NCI-H1694 treated with DMSO at 0.1 percent for 48 hours (cell line): ENCODE measurements at regions not wholly inside any gene's neighbourhood (a gene's known extent, or its start where the extent isn't known, plus 50 kb on each side); places are given as distances from the start of the nearest gene placed in this dataset.

Source experiments
- DNase-seq: peaks from one replicate; lab custom pipeline; 2025; lab: John Stamatoyannopoulos, UW

DNA sequence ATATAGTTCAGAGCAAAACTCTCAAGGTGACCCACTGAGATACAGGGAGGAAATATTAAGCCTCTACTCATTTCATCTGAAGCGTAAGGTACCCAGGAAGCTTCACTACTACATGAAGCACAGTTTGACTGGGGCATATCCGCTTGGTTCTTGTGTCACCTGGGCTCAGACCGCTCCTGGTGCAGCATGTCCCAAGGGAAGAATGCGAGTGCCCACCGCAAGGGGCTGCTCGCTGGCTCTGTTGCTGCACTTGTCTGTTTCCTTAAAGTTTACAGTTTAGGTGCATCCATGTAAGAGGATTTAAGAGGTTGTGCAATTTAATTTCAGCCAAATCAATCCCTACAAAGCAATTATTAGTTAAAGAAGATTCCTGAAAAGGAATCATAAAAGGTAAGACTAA lies 507.8 kb downstream of the FBXO15 start:
- no peak for DNase-seq

DNA sequence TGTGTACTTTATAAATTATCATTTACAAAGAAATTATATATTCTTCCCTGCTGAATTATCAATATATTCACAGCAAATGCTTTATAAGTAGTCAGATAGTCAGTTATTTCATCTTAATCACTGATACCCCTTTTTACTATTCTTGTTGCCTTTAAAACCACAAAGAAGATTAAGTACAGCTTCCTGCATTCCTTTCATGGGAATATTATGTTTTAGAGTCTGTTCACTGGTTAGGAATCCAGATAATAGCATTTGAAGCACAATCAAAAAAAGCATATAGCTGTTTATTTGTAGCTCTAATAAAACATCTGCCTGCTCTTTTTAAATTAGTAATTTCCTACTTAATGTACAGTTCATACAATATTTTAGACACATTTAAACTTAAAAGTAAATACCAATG lies 508.9 kb downstream of the FBXO15 start:
- no peak for DNase-seq

DNA sequence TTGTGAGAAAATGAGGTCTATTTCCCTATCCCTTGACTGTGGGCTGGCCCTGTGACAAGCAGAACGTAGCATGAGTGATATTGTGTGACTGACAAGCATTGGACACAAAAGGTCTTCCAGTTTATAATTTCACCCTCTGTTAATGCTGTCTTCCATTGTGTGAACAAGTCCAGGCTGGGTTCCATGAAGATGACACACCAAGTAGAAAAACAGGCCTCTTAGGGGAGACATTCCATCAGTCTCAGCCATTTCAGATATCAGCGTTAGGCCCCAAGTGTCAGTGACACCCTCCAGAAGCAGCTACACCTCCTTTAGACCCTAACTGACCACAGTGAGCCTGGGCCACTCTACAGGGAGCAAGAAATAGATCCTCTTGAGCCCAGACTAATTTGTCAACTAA lies 511.3 kb downstream of the FBXO15 start:
- DNase-seq, result no peak

DNA sequence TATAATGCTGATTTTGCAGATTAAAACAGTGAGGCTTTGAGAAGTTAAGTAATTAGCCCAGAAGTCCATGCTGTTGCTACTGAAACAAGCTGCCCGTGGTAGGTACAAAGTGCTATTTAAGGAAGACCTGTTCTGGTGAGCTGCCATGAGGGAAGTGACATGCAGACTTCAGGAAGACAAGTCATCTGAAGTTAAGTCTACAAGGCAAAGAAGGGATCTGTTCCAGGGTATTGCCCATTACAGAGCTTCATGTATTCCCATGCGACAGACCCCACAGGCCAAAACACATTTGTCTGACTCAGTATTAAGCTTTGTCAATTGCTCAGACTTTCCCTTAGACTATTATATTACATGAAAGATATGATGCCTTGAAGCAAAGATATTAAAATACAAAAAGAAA lies 520.8 kb downstream of the FBXO15 start:
- no peak for DNase-seq

DNA sequence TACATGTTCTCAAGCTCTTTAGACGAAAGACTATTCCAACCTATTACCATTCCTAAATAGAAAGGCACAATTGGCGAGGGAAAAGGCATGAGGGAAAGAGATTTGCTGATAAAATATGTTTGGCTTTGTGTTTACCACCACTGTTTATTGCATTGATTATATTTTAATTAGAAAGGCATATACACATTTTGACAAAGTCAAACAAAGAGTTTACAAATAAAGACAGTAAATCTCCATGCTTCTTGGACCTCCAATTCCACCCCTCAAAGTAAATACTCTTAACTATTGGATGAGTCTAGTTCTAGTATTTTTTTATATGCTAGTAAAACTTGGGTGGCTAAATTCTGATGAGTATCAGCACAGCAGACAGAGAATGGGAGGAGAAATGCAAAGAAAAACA lies 521.4 kb downstream of the FBXO15 start:
- no peak for DNase-seq

DNA sequence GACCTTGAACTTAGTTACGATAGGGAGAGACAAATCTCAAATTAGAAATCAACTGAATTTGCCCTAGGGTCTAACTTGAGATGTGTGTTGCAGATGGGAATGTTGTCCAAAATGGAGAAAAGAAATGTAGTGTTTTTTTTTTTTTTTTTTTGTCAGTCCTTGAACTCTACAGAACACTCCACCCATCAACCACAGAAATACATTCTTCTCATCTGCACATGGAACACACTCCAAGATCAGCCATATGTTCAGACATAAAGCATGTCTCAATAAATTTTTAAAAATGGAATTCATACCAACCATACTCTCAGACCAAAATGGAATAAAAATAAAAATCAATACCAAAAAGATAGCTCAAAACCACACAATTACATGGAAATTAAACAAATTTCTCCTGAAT lies 526.5 kb downstream of the FBXO15 start:
- DNase-seq, result no peak

DNA sequence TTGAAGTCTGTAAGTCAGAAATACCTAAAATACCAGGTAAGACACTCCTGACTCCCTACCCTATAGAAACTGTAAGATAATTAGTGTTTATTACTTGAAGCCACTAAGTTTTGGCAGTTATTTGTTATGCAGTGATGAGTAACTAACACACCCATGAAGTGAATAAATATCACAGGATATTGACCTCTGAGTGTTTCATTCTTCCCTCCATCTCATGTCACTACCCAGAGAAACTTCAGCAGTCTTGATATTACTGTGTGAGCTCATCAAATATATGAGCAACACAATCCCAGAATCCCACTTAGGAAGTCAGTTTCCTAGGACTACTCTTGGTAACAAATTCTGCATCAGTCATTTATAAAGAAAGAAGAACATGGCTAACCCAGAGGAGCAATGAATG lies 529.7 kb downstream of the FBXO15 start:
- DNase-seq, result no peak

DNA sequence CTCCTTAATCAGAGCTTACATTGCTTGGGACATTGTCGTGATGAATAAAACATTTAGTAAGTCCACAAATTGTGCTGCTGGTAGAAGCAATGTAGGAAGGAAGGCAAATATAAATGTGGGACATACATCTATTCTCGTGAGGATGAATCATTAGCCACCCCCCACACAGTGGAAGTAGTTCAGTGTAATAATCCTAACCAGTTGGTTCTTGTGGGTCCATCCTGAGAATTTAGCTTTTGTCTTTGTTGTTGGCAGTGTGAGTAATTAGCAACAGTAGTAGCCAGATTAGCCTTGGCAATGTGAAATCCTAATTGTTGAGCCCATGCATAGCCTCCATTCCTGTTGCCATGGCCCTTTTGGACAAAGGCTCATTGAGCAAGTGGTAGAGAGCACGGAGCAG lies 532.1 kb downstream of the FBXO15 start:
- DNase-seq, result no peak

DNA sequence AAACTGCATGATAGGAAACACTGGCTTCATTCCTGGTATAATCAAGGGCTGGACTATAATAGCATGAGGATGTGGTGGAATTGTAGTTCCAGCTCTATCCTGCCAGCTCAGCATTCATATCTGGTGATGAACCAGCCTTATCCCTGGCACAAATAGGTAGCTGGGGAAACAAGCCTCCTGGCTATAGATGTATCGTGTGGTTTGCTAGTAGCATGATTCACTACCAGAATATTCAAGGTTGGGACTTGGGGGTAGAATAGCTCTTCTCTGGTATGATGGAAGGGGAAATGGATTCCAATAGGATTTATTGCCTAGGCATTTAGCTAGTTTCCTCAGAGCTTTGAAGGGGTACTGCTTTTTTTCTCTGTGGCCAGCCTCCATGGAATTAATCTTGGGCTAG lies 532.8 kb downstream of the FBXO15 start:
- DNase-seq, result no peak

DNA sequence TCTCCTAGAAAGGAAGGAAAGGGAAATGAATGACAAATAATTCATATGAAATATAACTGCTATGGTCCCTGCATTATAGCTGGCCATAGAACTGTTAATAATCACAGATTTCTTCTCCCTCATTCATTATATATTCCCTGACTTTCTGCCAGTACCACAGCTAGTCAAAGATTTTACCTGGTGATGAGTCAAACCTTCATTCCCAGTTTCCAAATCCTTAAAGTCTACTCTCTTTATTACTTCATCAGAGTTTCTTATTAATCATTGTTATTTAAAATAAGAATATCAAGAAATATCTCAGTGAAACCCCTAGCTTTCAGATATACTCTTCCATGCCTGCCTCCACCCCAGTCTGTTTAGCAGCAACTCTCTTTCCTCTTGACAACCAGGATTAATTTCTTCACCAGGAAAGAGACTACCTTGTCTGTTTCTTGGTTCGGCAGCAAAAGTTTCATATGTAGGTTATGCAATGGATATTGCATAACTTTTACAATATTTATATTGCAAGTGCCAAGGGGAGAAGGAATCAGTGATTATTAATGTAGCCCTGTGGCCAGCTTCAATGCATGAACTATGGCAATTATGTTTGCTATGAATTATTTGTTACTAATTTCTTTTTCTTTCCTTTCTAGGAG lies 533.8 kb downstream of the FBXO15 start:
- no peak for DNase-seq

DNA sequence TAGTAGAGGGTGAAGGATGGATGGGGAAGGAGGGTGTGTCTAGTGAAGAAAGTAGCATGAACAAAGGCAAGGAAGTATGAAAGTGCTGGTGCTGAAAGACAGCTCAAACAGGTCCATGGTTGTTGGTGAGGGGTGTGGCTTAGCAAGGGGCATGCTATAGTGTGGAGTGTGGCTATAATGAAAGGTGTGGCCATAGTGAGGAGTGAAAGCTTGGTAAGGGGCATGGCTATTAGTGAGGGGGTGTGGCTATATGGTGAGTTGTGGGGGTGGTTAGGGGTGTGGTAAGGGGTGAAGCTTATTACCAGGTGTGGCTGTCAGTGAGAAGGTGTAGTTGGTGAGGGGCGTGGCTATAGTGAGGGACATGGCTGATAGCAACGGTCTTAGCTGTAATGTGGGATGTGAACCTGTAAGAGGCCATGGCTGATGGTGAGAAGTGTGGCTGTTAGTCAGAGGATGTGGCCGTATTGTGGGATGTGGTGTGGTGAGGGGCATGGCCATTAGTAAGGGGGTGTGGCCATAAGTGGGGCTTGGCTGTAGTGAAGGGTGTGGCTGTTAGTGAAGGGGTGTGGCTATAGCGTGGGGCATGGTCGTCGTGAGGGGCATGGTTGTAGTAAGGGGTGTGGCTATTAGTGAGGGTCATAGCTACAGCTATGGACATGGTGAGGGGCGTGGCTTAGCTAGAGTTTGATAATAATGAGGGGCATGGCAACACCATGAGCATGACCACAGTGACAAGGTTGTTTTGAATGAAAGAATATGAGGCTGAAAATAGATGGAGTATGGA lies 549.6 kb downstream of the FBXO15 start:
- no peak for DNase-seq

DNA sequence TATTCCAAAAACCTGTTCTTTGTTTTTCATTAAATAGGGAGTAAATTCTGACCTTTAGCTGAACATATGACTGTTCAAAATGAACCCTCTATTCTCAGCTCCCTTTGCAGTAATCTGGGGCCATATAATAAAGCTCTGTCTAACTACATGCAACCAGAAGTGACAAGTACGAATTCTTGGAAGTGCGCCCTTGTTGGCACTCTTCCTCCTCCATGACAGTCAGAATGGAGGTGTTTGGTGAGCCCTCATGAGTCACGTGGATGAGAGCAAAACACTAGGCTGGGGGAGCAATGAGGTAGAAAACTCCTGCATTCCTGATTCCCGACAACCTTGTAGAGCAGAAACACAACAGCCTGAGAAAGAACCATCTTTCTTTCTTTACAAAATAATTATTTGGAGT lies 552.9 kb downstream of the FBXO15 start:
- DNase-seq, result no peak

DNA sequence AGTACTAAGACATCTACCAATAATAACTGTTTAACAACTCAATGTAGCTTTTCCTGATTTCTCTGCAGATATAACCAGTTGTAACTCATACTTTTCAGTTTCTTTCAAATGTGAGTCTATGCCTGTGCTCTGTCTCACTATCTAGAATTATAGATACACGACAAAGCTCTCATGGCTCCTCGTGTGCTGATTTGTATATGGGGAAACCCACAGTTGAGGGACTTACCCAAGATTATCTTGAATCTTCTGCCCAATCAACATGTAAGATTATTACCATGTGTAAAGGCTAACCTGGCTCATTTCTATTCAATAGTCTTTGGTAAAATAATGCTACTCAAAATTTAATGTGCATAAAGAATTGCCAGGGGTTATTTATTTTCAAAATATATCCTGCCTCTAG lies 554.4 kb downstream of the FBXO15 start:
- DNase-seq, result no peak

DNA sequence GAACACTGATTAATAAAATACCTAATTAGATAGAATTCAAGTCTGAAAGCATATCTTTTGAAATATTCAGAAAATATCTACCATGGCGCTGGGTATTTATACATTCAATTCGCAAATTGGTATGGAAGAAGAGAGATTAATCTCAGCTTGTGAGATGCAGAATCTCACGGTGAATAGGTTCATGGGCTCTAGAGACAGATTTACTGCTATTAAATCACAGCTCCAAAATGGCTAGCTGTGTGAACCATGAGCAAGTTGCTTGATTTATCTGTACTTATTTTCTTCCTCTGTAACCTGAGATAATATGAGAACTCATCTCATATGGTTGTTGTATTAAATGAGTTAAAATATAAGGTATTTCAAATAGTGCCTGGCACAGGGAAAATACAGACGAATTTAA lies 556.7 kb downstream of the FBXO15 start:
- no peak for DNase-seq

DNA sequence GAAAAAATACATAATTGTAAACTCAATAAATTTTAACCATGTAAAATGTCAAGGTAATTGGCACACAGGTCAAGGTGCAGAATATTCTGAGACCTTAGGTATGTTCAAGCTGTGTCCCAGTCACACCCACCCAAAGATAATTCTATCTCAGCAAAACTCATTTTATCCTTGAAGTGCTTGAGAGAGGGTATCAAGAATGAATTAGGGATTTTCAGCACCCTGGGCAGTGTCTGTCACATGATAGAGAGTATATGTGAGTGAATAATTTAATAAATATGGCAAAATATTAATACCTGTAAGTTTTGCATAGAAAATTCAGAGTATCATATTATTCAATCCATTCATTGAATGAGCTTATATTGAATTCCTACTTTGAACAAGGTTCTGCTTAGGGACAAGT lies 567.9 kb downstream of the FBXO15 start:
- DNase-seq, result no peak

DNA sequence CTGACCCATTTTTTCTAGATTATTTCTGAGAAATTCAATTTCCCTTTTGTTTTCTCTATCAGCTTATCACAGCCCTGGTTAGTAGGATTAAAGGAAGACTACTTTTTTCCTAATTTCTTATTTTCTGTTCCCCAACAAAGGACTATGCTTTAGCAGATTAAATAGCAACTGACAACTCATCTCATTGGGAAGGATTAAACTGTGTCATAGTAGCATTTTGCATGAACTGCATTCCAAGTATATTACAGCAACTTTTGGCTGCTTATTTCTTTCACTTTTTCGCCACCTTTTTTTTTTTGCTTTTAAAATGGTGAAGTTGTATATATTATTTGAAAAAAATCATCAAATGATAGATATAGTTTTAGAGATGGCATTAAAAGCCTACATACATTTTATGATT lies 570.3 kb downstream of the FBXO15 start:
- DNase-seq, result no peak

DNA sequence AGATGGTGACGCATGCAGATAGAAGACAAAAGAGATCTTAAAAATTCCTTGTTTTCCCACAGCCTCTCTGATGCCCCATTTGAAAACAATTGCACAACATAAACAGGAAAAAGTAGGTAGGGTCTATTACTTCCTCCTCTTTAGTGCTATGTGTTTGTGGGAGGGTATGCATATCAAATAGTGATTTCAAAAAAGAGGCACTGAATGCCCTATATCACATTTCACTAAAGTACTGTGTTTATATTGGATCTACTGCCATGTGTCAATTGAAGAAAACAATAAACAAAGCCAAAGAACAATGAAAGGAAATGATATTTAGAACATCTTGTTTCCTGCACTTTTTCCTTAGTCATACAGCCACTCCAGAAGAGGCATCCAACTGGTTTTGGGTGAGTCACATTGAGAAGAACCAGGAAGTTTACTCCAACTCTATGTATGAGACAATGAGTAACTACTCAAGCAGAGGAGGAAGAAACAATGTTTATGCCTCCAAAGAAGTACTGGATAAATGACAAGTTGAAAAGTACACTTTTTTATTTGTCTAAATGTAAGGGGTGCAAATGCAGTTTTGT lies 583.6 kb downstream of the FBXO15 start:
- no peak for DNase-seq

DNA sequence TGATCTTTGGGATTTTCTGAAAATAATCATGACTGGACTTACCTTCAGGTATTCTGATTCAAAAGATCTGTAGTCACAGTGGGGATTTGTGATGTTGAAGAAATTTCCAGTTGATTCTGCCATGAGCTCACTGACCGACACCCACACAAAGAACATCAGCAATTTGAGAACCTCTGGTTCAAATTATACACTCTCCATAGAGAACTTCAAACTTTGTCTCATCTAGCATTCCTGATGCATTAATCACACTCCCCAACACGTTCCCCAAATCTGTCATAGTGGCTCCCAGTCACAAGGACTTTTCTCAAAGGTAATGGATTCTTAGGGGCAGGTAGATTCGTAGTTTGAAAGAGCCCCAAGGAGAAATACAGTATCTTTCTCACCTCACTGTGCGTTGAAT lies 584.3 kb downstream of the FBXO15 start:
- DNase-seq, result no peak

DNA sequence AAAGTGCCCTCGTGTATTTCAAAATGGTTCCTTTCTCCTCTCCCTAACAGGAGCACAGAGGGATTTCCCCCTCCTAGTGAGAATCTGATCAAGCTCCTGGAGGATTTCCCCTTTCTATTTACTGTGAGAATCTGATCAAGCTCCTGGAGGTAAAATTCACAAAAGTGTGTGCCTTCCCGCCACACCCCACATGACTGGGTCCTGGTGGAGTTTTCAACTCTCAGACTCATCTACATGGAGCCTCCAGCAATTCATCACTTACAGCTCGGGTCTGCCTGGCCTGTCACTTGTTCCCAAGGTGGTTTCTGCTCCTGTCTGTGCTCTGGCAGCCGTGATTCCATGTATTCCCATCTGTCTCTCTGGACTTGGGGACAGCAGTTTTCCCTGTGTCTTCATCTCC lies 590.7 kb downstream of the FBXO15 start:
- DNase-seq, result no peak

DNA sequence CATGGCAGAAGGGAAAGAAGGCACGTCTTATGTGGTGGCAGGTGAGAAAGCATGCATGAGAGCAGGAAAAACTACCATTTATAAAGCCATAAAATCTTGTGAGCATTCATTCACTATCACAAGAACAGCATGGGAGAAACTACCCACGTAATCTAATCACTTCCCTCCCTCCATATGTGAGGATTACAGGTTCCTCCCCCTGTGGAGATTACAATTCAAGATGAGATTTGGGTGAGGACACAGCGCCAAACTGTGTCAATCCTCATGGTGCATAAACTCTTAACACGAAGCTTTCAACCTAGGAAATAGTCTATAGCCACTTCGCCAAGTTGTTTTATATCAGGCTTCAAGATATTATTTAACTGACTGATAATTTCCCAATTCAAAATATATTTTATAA lies 595.5 kb downstream of the FBXO15 start:
- no peak for DNase-seq

DNA sequence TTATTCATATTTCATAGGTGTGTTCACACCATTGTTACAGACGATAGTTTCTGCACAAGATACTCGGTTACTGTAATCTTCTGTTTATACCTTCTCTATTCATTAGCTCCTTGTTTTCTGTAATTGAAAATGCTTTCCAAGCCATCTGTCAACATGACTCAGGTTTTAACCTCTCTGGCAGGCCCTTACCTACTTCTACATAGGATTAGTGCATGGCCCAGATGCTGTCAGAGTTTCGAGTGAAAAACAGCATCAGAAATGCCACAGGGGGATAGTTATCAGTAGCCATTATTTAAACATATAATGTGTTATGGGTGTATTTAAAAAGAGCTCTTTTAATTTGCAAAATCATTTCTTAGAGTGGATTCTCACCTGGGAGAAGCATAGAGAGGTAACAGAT lies 596.4 kb downstream of the FBXO15 start:
- peak; percentile 39 for DNase-seq

DNA sequence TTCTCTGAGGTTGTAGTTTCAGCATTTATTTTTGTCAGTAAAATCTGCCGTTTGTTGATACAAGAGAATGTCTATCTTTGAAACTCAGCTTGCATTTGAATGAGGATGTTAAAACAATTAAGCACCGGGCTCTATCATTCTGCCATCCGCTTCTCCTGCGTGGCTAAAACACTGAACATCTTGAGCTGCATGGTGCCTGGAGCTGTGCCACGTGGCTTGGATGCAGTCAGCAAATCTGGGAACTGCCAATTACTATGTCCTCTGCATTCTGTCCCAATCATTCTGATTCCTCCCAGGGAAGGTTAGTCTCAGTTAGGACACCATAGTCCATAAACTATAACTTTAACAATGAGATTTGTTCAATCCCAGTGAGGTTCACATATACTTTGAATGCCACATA lies 598.4 kb downstream of the FBXO15 start:
- DNase-seq, result peak; percentile 54

DNA sequence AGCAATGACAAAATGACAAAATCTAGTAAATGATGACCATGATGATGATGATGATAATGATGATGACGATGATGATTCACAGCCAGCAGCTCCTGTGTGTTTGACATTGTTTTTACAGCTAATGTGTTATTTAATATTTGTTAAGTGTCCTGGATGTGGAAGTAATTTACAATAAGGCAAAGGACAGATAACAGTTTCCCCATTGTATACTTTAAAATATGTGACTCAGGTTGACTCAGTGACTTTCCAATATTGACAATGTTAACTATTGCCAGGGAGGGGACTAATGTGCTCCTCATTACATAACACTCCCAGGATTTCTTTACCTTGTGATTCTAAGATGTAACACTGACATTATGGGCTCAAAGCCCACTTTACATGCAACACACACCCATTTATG lies 602.2 kb downstream of the FBXO15 start:
- no peak for DNase-seq

DNA sequence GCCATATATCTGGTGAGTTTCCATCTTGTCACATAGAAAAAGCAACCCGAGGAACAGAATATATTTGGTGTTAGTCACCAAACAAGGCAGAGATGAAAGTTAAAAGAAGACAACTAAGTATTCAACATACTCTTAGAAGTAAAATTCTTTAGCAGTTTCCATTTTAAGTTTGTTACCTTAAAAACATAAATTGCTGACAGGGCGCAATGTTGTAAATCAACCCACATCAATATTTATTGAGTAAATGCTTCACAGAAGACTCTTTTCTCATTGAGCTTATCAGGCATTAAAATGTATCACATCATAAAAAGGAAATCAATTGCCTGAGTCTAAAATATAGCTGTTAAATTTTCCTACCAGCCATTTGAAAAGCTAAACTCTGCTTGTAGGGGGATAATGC lies 603.0 kb downstream of the FBXO15 start:
- DNase-seq, result no peak
